Posterior vena cava (tissue), 2 donors: ENCODE measurements at regions not wholly inside any gene's neighbourhood (a gene's known extent, or its start where the extent isn't known, plus 50 kb on each side); places are given as distances from the start of the nearest gene placed in this dataset.
"Not testable (repeated sequence)": the region's sequence is repeated elsewhere in the genome, so short reads cannot be mapped to it uniquely, and the experiment has no call there.

Source experiments
- DNase-seq: peaks from one replicate; pipeline ENCODE4 v3.0.0-alpha.2; 2020; ENCODE audit warnings: low spot score
- intact Hi-C, 2 donors: fragments of 100-400 bp; cut with DNase I; formaldehyde crosslinking; loops; one replicate each; pipeline versions ENCODE4 v1.14.1 to v1.14.2; 2022 to 2023
- donor health status: DM: yes; HTN: yes; CAD: no.
- donor health status: DM: yes; HTN: yes; CAD: no.

DNA sequence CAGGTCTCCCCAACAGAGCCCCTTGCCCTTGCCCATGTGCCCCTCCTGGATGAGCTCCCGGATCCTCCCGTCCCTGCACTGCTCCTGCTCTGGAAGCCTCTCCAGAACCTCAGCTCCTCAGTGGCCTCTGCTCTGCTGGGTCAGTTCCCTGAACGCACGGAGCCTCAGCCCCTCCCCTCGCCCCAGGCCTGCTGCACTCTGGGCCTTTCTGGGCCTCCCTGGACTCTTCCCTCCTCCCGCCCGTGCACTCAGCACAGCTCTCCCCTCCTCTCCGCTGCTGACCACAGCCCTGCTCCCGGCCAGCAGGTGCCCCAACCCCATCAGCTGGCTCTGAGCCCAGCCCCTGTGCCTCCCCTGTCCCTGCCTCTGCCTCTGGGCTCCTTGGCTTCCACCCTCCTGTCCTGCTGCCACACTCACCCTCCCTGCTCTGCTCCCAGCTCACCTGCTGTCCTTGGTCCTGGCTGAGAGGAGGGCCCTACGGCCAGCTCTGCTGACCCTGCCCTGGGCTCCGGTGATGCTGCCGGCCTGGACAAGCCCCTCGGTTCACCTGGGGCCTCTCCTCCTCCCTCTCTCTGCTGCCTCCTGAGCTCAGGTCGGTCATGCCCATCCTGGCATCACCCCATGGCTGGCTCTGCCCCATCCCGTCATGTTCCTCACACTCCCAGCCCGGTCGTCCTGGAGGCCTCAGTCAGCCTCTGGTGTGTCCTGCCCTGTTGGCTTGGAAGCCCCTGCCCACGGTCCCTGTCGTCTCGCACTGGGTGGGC lies 248.4 kb downstream of the TMEM121 start:
- intact Hi-C loops, DNase-seq: not testable (repeated sequence)

- intact Hi-C loops, DNase-seq: not testable (repeated sequence)
These were observed 249.1 kb downstream of the TMEM121 start for GRCh38 chr14:105775349-105775923.

DNA sequence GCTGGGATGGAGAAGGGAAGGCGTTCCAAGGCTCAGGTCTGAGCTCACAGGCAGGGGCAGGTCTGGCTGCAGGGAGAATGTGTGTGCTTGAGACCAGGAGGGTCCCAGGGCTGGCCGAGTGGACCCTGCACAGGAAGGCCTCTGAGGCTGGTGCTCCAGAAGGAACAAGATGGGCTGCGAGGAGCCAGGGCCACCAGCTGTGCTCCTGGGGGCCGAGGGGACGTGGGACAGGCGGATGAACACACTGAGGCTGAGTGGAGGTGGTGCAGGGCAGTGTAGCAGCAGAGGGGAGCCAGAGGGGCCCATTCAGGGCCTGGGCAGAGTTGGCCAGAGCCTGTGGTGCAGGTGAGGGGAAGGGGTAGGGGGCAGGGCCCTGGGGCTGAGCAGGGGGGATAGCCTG lies 249.7 kb downstream of the TMEM121 start:
- DNase-seq, intact Hi-C loops: not testable (repeated sequence)

GRCh38 chr14:105776924-105777323 lies 250.5 kb downstream of the TMEM121 start:
- DNase-seq = peak; percentile 52
- intact Hi-C loops = no loop called here

DNA sequence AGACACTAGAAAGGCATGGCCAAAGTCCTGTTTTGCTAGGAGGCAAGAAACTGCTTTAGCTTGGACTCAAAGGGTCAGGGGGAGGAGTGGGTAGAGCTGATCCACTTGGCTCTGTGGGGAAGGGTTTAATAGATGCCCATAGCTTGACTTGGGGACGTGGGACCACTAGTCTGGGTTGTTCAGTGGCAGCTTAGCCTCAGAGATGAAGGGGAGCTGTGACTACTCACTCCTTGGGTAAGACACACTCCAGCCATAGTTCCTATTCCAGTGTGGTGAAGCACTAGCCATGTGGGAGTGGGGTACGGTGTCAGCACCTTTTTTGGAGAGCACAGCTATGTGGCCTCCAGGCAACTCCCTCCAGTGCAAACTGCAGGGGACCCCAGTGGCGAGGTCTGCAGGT lies 257.3 kb downstream of the TMEM121 start:
- intact Hi-C loops = no loop called here
- no peak for DNase-seq

DNA sequence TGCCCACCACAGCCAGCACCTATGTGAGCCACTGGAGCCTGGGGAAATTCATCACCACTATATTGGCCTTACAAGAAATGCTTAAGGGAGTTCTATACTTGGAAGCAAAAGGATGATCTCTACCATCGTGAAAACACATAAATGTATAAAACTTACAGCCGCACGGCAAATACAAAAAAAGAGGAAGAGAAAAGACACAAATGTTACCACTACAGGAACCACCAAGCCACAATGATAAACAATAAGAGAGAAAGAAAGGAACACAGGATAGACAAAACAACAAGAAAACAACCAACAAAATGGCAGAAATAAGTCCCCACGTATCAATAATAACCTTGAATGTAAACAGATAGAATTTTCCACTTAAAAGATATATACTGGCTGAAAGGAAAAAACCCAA lies 267.5 kb downstream of the TMEM121 start:
- DNase-seq = no peak
- intact Hi-C loops = no loop called here

DNA sequence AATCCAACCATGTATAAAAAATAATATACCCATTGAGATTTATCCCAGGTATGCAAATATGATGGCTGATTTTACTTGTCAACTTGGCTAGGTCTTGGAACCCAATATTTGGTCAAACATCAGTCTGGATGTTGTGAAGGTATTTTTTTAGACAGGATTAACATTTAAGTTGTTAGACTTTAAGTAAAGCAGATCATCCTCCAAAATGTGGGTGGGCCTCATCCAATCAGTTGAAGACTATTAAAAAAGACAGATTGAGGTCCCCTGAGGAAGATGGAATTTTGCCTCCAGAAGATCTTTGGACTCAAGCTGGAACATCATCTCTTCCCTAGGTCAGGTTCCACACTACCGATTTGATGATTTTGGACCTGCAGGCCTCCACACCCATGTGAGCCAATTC lies 271.2 kb downstream of the TMEM121 start:
- no peak for DNase-seq
- intact Hi-C loops = no loop called here

GRCh38 chr14:105805701-105806100 lies 279.3 kb downstream of the TMEM121 start:
- intact Hi-C loops = no loop called here
- DNase-seq = no peak

GRCh38 chr14:105806568-105806967 lies 280.2 kb downstream of the TMEM121 start:
- intact Hi-C loops = no loop called here
- no peak for DNase-seq

- no peak for DNase-seq
- intact Hi-C loops = no loop called here
These were observed 291.8 kb downstream of the TMEM121 start for GRCh38 chr14:105817971-105818711.

- DNase-seq = no peak
- intact Hi-C loops = no loop called here
These were observed 292.3 kb downstream of the TMEM121 start for GRCh38 chr14:105818712-105819005.

DNA sequence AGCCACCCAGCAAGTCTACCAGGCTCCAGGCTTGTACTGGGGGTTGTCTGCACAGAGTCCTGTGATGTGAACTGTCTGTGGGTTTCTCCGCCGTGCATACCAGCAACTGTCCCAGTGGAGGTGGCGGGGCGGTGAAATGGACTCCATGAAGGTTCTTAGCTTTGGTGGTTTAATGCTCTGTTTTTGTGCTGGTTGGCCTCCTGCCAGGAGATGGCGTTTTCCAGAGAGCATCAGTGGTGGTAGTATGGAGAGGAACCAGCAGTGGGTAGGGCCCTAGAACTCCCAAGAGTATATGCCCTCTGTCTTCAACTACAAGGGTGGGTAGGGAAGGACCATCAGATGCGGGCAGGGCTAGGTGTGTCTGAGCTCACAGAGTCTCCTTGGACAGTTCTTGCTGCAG lies 303.8 kb downstream of the TMEM121 start:
- no peak for DNase-seq
- intact Hi-C loops = no loop called here

GRCh38 chr14:105836160-105836559 lies 309.8 kb downstream of the TMEM121 start:
- intact Hi-C loops = no loop called here
- no peak for DNase-seq

- intact Hi-C loops = no loop called here
- DNase-seq = no peak
These were observed 310.3 kb downstream of the TMEM121 start for GRCh38 chr14:105836730-105837129.

- DNase-seq = no peak
- intact Hi-C loops = no loop called here
These were observed 311.1 kb downstream of the TMEM121 start for GRCh38 chr14:105837349-105838063.

DNA sequence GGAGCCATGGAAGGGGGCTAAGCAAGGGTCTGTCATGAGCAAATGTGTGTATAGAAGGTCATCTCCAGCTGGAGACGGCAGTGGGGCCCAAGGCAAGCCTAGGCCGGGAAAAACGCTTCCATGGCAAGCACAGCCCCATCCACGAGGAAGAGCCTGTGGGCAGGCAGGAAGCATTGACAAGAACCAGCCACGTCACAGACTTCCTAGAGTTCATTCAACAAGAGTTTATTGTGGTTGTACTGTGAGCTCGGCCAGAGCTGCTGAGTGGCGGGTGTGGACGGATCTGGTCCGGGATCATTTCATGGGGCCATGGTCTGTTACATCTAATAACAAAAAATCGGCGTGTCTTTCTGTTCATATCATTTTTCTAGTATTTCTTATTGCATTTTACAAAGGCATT lies 311.7 kb downstream of the TMEM121 start:
- no peak for DNase-seq
- intact Hi-C loops = no loop called here

DNA sequence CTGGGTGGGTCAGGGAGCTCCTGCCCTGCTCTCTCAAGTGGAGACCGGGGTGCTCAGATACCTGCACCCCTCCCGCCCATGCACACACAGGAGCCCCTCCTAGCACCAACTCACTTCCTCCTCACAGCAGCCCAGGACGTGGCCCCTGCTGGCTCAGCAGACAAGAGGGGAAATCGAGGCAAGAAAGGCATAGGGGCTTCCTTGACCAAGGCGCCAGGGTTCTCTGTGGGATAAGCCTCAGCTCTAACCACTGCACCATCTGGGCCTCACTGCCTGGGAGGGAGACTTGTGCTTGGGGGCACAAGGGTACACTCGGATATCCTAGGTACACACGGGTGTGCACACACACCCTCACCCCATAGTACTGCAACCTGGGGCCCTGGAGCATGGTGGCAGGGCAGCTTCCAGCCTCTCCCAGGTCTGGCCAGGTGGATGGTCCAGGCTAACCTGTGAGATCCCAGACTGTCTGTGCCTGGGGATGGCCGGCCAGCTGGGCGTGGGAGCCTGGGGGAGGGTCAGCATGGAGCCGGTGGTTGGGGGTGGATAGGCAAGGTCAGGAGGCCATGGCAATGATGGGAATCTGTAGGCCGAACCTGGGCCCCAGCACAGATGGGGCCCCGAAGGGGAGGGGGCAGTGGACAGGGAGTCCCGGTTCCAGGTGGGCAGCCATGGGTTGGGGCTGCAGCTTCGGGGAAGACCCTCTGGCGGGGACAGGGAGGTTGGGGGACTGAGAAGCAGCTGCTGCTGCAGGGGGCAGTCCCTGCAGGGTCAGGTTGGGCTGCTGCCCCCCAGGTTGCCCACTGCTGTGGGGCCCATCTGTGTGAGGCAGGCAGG lies 312.4 kb downstream of the TMEM121 start:
- DNase-seq = no peak
- intact Hi-C loops = no loop called here

DNA sequence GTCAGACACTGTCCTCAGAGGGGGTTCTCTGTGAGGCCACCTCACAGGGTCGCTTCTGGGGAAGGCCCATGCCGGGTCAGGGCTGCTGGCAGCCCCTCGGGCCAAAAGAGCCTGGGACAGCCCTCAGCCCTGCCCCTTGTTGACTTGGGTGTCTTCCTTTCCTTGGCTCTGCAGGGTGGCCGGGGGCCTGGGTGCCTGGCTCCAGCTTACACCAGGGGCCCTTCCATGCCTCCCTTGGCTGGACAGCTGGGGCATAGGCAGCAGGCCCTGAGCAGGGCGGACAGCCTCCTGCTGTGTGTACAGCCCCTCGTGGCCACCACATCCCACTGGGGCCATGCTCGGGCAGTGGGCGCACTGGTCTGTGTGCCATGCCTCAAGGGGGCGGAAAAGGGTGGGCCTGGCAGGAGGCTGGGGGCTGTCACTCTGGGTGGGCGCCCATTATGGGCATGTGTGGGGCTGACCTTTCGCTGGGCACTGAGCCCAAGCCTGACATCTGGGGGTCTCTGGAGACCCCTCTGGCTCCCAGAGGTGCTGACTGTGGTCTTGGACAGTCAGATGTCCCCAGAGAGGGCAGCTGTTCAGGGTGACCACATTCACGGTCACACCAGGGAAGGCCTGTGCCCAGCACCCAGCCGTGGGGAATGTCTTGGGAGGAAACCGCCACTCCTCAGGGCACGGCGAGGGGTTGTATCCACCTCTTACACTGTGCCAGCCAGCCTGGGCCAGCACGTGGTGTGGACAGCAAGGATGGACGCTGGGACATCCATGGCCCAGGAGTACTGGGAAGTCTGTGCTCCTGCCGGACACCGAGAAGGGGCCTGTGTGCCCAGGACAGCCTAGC lies 313.3 kb downstream of the TMEM121 start:
- intact Hi-C loops = no loop called here
- no peak for DNase-seq
